OCI-LY3 (cell line): ENCODE measurements at regions not wholly inside any gene's neighbourhood (a gene's known extent, or its start where the extent isn't known, plus 50 kb on each side); places are given as distances from the start of the nearest gene placed in this dataset.

Experiments used
- CTCF ChIP-seq: fragments of 200-600, 300-600 bp; sonication (generic); IDR thresholded peaks from 2 replicates; pipeline ENCODE4 v1.5.1; 2014; ENCODE audit warnings: antibody characterized with exemption, low read length, low read depth
- EZH2phosphoT487 ChIP-seq: fragments of 200-600 bp; shearing (Covaris generic); IDR thresholded peaks from 2 replicates; pipeline ENCODE4 v1.6.1; 2018; ENCODE audit warnings: antibody characterized with exemption, mixed run types, low read depth

GRCh38 chr4:153113061-153113837, 91.0 kb upstream of the TRIM2 start:
- no peak for TF ChIP-seq CTCF
- TF ChIP-seq EZH2phosphoT487, result no peak
